Mucosa of rectum (tissue), 2 donors: ENCODE measurements at regions not wholly inside any gene's neighbourhood (a gene's known extent, or its start where the extent isn't known, plus 50 kb on each side); places are given as distances from the start of the nearest gene placed in this dataset.

Source experiments
- H3K27ac ChIP-seq, 2 donors: one replicate each; pipeline ENCODE4 v1.7.0; 2013; ENCODE audit warnings: inconsistent platforms in 2 of 2, low read depth in 2 of 2, low read length in 2 of 2
- H3K27me3 ChIP-seq, 2 donors: one replicate each; pipeline ENCODE4 v1.7.0; 2013; ENCODE audit warnings: low read length in 2 of 2; ENCODE audit not compliant: control insufficient read depth in 2 of 2, insufficient read depth in 2 of 2
- H3K36me3 ChIP-seq, 2 donors: one replicate each; pipeline ENCODE4 v1.7.0; 2013; ENCODE audit warnings: low read length in 2 of 2; ENCODE audit not compliant: control insufficient read depth in 2 of 2, insufficient read depth in 2 of 2
- H3K4me1 ChIP-seq, 2 donors: one replicate each; pipeline ENCODE4 v1.7.0; 2013; ENCODE audit warnings: low read length in 2 of 2, mild to moderate bottlenecking in 1 of 2; ENCODE audit not compliant: control insufficient read depth in 2 of 2, insufficient read depth in 2 of 2
- H3K4me3 ChIP-seq, 2 donors: one replicate each; pipeline ENCODE4 v1.7.0; 2013; ENCODE audit warnings: low read length in 2 of 2
- H3K9ac ChIP-seq, 2 donors: one replicate each; pipeline ENCODE4 v1.7.0; 2013; ENCODE audit warnings: low read length in 2 of 2, low read depth in 1 of 2, mild to moderate bottlenecking in 1 of 2
- H3K9me3 ChIP-seq, 2 donors: one replicate each; pipeline ENCODE4 v1.7.0; 2013; ENCODE audit warnings: low read length in 2 of 2; ENCODE audit not compliant: control insufficient read depth in 2 of 2
- donor health status: healthy.
- donor health status: Normal muscosa, but diverticular disease.

DNA sequence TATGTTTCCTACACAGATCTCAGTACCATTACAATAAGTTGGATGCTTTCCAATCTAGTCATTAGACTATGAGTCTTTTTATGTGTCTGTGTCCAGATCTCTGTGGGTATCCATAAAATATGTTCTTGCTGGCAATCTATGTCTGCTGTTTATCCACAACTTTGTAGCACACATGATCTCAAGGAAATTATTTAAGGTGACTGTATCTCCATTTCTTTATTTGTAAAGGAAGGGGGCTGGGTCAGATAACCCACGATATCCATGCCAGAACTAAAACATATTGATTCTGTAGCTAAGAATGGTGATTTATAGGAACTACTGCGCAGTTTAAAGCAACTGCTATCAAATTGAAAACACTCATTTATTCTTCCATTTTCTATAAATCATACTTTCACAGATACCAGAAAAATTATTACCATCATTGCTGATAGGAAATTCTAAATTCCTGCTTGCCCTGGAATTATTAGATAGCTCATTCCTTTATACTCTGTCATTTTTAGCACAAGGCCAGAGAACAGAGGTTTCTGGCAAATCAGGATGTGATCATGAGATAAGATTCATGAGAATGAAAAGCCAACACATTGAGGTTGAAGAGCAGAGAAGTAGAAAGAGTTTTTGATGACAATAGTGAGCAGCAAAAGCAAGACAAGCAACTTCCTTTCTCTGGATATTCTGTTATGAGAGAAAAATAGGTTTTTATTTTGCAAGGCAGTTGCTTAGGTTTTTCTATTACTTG lies 851.4 kb upstream of the CITED2 start:
- H3K9me3 ChIP-seq: no peaks in the 10 kb centered on the region
- no peaks in the 10 kb centered on the region for H3K27me3 ChIP-seq
- no peak overlapping the region for H3K27ac ChIP-seq

DNA sequence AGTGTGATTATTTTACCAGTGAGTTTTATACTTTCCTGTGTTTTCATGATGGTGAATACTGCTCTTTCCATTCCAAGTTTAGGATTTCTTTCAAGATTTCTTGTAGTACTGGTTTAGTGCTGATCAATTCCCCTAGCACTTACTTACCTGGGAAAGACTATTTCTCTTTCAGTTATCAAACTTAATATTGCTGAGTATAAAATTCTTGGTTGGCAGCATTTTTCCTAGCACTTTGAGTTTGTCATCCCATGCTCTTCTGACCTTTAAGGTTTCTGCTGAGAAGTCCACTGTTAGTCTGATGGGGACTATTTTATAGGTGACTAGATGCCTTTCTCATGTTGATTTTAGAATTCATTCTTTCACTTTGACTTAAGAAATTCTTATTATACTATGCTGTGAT lies 842.8 kb upstream of the CITED2 start:
- H3K27me3 ChIP-seq: no peaks in the 10 kb centered on the region
- H3K9ac ChIP-seq: no peak overlapping the region
- H3K27ac ChIP-seq: no peak overlapping the region
- H3K9me3 ChIP-seq: peaks cover 0 to 7% of the 10 kb centered on the region in 2 donors
- H3K4me3 ChIP-seq: no peak overlapping the region
- H3K4me1 ChIP-seq: no peaks in the 10 kb centered on the region
- H3K36me3 ChIP-seq: no peaks in the 10 kb centered on the region

More for the DNA sequence above, 851.4 kb upstream of the CITED2 start:
- Histone ChIP-seq H3K36me3 (no peaks in the 10 kb centered on the region), H3K9ac (no peak overlapping the region), H3K4me1 (no peaks in the 10 kb centered on the region), H3K4me3 (no peak overlapping the region)

DNA sequence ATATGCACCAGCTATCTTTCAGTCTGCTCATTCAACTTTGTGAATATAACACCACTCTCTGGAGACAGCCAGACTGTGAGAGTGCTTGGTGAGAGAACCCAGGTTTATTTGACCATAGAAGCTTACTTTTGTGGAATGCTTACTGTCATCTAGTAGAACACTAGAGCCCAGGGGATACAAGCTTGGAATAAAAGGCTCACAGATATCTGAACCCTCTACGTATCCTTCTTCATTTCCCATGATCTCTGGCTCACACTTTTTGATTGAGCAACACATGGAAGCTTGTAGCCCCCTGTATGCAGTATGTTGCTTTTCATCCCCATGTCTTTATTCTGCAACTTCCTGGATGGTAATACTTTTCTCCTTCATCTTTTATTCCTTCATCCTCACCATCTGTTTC lies 835.3 kb upstream of the CITED2 start:
- Histone ChIP-seq H3K4me3 (no peak overlapping the region), H3K9me3 (no peaks in the 10 kb centered on the region), H3K27me3 (no peaks in the 10 kb centered on the region), H3K4me1 (no peaks in the 10 kb centered on the region), H3K27ac (no peak overlapping the region), H3K36me3 (no peaks in the 10 kb centered on the region), H3K9ac (no peak overlapping the region)

DNA sequence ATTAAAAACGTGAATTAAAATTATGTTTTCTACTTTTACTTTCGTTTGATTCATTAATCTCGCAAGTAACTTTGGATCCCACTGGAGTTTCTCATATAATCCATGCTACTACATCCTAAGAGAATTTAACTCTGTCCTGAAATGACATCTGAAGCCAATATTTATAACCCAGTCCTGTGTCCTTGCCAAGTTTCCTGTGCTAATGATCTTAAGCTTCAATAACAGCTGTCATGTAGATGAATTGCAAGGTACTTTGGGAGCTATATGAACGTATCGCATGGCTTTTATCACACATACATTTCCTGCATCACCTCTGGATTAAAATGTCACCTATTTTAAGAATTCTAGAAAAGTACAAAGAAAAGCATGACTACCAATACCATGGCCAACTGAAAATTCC lies 833.8 kb upstream of the CITED2 start:
- H3K36me3 ChIP-seq: no peaks in the 10 kb centered on the region
- no peak overlapping the region for H3K27ac ChIP-seq
- no peaks in the 10 kb centered on the region for H3K4me1 ChIP-seq
- no peaks in the 10 kb centered on the region for H3K9me3 ChIP-seq
- H3K4me3 ChIP-seq: no peak overlapping the region
- no peaks in the 10 kb centered on the region for H3K27me3 ChIP-seq
- no peak overlapping the region for H3K9ac ChIP-seq

DNA sequence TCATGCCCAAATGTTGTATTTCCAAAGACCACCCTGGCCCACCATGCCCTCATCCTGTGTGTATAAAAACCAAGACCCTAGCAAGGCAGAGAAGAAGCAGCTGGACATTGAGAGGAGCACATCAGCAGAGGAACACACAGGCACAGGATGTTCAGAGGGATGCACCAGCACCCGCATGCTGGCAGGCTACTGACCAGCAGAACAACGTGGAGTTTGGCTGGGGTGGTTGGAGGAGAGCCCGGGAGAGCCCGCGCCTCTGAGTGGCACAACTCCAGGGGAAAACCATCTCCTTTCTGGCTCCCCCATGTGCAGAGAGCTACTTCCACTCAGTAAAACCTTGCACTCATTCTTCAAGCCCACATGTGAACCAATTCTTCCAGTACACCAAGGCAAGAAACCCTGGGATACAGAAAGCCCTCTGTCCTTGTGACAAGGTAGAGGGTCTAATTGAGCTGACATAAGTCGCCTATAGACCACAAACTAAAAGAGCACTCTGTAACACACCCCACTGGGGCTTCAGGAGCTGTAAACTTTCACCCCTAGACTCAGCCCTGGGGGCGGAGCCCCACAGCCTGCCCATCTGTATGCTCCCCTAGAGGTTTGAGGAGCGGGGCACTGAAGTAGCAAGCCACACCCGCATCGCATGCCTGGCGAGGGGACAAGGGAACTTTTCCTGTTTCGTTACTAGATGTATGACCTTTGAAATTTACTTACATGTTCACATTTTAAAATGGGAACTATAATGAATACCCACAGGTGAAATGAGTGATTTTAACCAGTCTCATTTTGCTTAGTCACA lies 831.5 kb upstream of the CITED2 start:
- Histone ChIP-seq H3K27ac (no peak overlapping the region), H3K9ac (no peak overlapping the region)

DNA sequence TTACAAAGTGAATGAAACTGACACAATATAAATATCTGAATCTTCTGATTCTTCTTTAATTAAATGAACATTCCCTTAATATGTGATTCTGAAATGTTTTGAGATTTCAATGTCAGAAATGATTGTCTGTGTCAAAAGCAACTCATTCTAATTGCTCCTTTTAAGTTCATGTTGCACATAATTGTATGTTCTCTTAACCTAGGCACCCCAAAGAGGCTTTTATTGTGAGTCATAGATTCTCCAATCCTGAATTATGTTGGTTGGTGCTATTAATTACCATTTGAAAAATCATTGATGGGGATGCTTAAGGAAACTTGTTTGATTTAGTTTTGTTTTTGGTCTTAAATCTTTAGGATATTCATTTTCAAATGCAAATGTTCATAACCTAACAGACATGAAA lies 829.7 kb upstream of the CITED2 start:
- no peaks in the 10 kb centered on the region for H3K4me1 ChIP-seq
- H3K9me3 ChIP-seq: no peaks in the 10 kb centered on the region
- H3K27ac ChIP-seq: no peak overlapping the region
- H3K4me3 ChIP-seq: no peak overlapping the region
- no peak overlapping the region for H3K9ac ChIP-seq
- H3K27me3 ChIP-seq: no peaks in the 10 kb centered on the region
- H3K36me3 ChIP-seq: no peaks in the 10 kb centered on the region

More for the DNA sequence above, 831.5 kb upstream of the CITED2 start:
- Histone ChIP-seq H3K9me3 (no peaks in the 10 kb centered on the region), H3K36me3 (no peaks in the 10 kb centered on the region), H3K4me1 (no peaks in the 10 kb centered on the region), H3K27me3 (no peaks in the 10 kb centered on the region), H3K4me3 (no peak overlapping the region)

DNA sequence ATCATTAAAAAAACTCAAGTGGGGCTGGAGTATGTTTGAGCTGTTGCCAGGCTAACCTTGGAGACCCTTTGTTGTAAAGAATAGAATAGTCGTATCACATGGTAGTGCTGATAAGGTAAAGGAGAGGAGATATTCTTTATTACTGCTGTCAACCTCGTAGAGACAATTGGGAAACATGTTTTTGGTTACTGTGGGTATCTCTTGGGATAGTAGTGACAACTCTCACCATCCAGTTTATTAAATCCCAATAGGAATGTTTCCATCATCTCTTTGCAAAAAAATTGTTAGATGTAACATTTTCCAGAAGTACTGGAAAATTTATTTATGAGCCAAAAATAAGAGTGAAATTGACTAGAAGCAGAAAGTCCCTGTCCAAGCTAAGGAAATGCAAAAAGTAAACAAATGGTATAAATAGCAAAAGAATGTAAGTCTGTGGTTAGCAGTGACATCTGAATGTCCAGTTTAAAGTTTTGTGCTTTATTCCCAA lies 829.3 kb upstream of the CITED2 start:
- no peaks in the 10 kb centered on the region for H3K9me3 ChIP-seq
- no peak overlapping the region for H3K9ac ChIP-seq
- no peaks in the 10 kb centered on the region for H3K4me1 ChIP-seq
- no peaks in the 10 kb centered on the region for H3K27me3 ChIP-seq
- H3K27ac ChIP-seq: no peak overlapping the region
- no peaks in the 10 kb centered on the region for H3K36me3 ChIP-seq
- H3K4me3 ChIP-seq: no peak overlapping the region

DNA sequence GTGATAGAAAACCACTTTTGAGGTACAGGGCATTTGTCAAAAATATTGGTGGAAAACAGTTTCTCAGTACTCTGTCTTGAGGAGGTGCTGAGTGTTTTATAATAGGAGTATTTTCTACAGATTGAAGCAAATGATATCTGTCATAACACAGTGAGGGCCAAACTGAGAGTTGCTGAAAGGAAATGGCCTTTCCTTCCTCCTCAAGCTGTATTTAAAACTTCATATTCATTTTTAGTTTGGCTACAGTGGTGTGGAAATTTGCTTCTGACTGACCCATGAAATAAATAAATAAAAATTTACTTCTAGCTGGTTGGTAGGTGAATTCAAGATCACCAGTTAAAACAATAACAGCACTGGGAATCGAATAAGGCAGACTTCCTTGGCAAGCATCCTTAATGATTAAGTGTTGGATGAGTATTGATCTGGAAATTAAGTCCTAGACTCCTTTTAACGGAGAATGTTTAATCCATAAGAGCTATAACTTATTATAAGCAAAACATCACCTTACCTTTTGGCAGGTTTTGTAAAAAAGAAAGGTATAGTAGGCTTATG lies 828.6 kb upstream of the CITED2 start:
- H3K36me3 ChIP-seq: no peaks in the 10 kb centered on the region
- no peaks in the 10 kb centered on the region for H3K9me3 ChIP-seq
- no peak overlapping the region for H3K9ac ChIP-seq
- H3K27me3 ChIP-seq: no peaks in the 10 kb centered on the region
- no peak overlapping the region for H3K4me3 ChIP-seq
- H3K27ac ChIP-seq: no peak overlapping the region
- H3K4me1 ChIP-seq: no peaks in the 10 kb centered on the region

DNA sequence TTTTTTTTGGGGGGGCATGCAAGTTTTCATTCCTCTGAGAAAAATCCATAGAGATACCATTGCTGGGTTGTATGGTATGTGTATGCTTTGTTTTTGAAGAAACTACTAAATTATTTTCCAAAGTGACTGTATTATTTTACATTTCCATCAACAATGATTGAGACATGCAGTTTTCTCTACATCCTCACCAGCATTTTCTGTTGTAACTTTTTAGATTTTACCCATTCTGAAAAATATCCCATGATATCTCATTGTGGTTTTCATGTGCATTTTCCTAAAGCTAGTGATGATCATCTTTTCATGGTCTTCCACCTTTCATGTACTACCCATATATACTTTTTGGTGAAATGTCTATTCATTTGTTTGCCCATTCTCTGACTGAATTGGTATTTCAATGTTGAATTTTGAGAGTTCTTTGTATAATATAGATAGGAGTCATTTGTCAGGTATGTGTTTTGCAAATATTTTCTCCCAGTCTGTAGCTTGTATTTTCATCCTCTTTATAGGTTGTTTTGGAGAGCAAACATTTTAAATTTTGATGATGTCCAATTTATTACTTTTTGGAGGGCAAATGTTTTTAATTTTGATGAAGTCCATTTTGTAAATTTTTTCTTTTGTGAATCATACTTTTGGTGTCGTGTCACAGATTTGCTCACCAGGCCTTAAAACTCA lies 827.5 kb upstream of the CITED2 start:
- no peak overlapping the region for H3K27ac ChIP-seq
- H3K9ac ChIP-seq: no peak overlapping the region
- no peaks in the 10 kb centered on the region for H3K36me3 ChIP-seq
- no peaks in the 10 kb centered on the region for H3K4me1 ChIP-seq
- no peak overlapping the region for H3K4me3 ChIP-seq
- H3K27me3 ChIP-seq: no peaks in the 10 kb centered on the region
- no peaks in the 10 kb centered on the region for H3K9me3 ChIP-seq

DNA sequence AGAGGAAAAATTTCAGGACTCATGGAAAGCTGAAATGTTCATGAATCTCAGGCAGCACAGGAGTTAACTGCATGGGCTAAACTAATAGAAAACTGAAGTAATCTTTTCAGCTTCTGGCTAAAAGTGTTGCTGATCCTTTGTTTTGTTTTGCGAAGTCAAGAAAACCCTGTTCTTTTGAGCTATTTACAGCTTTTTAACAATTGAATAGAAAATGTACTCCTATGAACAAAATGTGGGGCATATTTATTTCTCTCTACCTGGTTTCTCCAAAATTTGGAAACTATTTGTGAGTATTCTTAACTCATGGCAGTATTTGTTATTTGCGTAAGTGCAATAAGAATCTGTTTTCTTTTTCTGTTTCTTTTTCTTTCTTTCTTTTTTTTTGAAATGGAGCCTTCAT lies 818.8 kb upstream of the CITED2 start:
- Histone ChIP-seq H3K4me3 (no peak overlapping the region), H3K36me3 (no peaks in the 10 kb centered on the region), H3K4me1 (no peaks in the 10 kb centered on the region), H3K9ac (no peak overlapping the region), H3K27me3 (no peaks in the 10 kb centered on the region), H3K27ac (no peak overlapping the region), H3K9me3 (peaks cover 0 to 4% of the 10 kb centered on the region in 2 donors)
